ENCODE measurements at regions not wholly inside any gene's neighbourhood (a gene's known extent, or its start where the extent isn't known, plus 50 kb on each side); places are given as distances from the start of the nearest gene placed in this dataset.

- no peak for TF ChIP-seq POLR2AphosphoS5 (IDR thresholded peaks at IDR 0.05; ENCODE audit: low read depth)
- no peak for TF ChIP-seq CTCF (conservative IDR thresholded peaks at IDR 0.05; ENCODE audit: low read depth in 2 of 2)
These were observed 89.6 kb upstream of the ANKRD10 start for GRCh38 chr13:111004444-111004843.

Measured in GM23338 (cell line).